CD4-positive, alpha-beta T cell treated with Interferon alpha-2 for 1 hour (primary cell): ENCODE measurements at regions not wholly inside any gene's neighbourhood (a gene's known extent, or its start where the extent isn't known, plus 50 kb on each side); places are given as distances from the start of the nearest gene placed in this dataset.
"Not testable (repeated sequence)": the region's sequence is repeated elsewhere in the genome, so short reads cannot be mapped to it uniquely, and the experiment has no call there.

ENCODE experiments used
- DNase-seq, 2 donors: peaks; one replicate each; pipeline ENCODE4 v3.0.0-alpha.2; 2020 to 2022

DNA sequence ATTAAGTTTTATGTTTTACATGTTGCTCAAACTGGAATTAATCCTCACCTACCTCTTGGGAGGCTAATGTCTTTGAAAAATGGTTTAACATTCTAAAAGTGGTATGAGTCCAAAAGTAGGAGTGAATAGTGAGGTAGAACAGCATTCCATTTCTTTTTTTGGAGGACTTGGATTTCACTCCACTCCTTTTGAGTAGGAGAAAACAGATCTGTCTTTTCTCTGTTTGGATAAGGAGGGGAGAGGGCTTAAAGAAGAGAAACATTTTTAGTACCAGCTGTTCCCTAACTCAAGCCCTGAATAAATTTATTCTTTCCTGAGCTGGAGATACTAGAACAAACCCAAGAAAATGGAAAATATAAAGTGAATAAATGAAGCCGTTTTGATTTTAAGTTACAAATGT is 687.9 kb downstream of the MECOM start:
- DNase-seq: no peak

- no peak for DNase-seq
Measured at GRCh38 chr3:168974617-168975403, 688.7 kb downstream of the MECOM start.

- DNase-seq: no peak
Measured at GRCh38 chr3:168973897-168974296, 689.6 kb downstream of the MECOM start.

DNA sequence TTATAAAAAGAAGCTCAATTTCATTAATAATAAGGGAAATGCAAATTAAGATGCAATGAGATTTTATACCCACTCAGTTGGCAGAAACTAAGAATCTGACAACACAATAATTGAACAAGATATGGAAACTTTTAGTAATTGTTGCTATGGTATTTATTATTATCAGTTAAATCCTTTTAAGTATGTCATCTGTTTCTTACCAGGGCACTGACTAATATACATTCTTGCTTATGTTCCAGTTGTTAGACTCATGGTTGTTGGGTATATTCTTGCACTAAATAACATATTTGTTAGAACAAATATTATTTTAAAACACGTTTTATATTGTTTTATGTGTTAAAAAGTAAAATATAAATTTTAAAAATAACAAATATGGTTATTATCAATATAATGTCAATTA is 690.3 kb downstream of the MECOM start:
- DNase-seq: no peak

DNA sequence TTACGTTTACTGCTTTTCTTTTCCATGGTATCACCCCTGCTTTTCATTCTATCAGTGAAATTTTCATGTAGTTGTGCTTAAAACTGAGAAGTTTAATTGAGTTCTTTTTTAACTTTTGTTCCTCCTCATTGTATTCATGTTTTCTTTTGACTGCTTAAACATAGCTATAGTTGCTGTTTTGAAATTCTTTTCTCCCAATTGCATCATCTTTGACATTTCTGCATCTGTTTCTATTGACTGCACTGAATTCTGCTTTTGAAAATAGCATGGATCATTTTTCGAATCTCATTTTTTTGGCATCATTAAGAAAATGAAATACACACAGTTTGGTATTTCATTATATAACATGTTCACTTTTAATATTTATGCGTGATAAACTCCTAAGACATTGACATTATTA is 694.9 kb downstream of the MECOM start:
- no peak for DNase-seq

DNA sequence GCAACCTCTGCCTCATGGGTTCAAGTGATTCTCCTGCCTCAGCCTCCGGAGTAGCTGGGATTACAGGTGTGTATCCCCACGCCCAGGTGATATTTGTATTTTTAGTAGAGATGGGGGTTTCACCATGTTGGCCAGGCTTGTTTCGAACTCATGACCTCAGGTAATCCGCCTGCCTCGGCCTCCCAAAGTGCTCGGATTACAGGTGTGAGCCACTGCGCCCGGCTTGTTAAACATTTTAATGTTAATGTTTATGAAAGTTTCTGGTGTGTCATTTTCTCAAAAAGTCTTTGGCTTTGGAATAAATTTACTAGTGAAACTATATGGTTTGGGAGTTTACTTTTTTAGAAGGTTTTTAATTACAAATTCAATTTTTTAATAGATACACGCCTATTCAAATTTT is 698.8 kb downstream of the MECOM start:
- DNase-seq: no peak

- no peak for DNase-seq
Measured at GRCh38 chr3:168961271-168961670, 702.2 kb downstream of the MECOM start.

DNA sequence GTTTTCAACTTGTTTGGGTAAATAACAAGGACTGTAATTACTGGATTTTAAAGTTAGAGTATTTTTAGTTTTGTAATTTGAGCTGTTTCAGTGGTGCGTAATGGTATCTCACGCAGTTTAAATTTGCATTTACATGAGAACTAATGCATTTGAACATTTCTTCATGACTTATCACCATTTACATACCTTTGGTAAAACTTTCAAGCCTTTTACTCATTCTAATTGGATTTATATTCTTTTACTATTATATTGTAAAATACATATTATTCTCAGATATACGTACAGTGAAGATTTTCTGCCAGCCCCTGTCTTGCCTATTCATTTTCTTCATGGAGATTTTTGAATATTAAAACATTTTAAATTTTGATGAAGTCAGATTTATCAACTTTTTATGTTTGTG is 703.8 kb downstream of the MECOM start:
- DNase-seq: no peak

- no peak for DNase-seq
Measured at GRCh38 chr3:168958466-168958865, 705.0 kb downstream of the MECOM start.

DNA sequence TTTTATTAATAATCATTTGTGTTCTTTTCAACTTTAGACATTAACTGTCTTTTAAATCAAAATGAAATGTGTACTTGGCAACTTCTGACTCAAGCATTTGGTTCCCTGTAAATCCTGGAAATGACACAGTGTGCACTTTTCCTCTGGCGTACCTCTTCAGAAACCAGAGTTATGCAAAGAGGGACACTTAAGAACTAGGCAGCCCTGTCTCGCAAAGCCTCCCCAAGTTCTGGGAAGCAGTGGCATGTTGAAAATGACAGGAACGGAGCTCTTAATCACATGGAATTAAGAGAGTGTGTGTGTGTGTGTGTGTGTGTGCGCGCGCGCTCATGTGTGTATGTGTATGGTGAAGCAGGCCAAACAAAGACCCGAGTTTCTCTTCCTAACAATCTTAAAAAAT is 707.4 kb downstream of the MECOM start:
- no peak for DNase-seq

DNA sequence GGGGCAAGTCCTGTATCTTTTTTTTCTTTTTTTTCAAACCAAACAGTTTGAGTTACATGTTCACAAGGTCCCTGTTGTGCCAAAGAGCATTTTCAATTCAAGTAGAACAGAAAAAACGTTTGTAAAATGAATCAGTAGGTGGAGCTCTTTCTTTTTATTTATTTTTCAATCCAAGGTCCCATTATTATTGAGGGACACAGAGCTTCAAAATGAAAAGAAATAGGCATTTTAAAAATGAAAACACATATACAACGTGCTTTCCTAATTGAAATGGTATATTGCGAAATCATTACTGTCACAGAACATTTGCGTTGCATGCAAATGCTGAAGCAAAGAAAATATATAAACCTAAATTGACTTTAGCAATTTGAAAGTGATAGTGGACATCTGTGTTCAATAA is 711.0 kb downstream of the MECOM start:
- no peak for DNase-seq

- DNase-seq: no peak
Measured at GRCh38 chr3:168951884-168952283, 711.6 kb downstream of the MECOM start.

- DNase-seq: no peak
Measured at GRCh38 chr3:168951368-168951767, 712.1 kb downstream of the MECOM start.

DNA sequence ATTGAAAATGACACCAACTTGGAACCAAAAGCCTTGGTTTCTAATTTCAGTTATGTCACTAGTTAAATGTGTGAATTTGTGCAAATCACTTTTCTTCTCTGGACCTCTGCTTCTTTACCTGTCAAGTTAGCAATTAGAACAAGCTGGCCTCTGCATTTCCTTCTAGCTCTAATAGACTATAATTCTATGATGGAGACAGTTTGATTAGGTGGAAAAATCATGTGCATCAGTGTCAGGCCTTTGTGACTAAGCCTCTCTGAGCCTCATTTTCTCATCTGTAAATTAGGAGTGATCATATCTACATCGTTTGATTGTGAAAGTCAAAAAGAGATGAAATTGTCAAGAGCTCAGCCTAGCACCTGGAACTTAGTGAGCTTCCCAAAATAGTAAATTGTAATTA is 712.9 kb downstream of the MECOM start:
- DNase-seq: no peak

DNA sequence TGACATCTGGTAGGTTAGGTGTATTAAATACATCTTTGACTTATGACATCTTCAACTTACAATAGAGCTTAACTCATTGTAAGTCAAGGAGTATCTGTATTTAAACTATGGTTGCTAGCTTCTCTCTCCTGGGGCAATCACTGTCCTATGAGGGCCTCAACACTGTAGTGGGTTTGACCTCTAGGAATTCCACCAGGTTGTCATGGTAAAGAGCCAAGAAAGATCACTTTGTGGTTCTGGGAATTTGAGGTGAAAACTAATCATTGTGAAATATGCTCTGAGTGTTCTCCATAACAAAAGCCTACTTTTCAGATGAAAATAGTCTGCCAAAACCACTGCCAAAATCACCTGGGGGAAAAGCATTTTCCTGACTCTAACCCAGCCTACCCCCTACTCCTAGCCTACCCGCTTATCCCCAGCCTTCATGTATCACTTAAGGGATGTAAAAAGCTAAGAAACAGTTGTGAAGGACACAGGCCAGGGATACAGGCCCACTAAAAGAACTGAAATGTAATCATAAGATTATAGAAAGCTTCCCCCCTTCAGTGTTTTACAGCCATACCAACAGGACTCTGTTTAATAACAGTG is 723.8 kb downstream of the MECOM start:
- no peak for DNase-seq

DNA sequence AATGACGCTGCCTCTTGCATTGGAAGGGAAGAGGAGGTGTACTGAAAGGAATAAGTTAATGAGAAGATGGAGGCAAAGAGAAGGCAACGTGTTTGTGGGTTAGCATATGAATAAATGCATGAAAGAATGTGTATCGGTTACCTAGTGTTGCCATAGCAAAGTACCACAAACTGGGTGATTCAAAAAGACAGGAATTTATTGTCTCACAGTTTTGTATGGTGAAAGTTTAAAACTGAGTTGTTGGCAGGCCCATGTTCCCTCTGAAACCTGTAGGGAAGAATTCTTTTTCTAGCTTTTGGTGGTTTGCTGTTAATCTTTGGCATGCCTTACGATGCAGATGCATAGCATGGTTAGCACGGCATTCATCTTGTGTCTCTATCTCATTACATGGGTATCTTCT is 729.9 kb downstream of the MECOM start:
- no peak for DNase-seq

GRCh38 chr3:168929997-168930396 is 733.5 kb downstream of the MECOM start:
- not testable (repeated sequence) for DNase-seq

- no peak for DNase-seq
Measured at GRCh38 chr3:168926426-168926825, 737.1 kb downstream of the MECOM start.

DNA sequence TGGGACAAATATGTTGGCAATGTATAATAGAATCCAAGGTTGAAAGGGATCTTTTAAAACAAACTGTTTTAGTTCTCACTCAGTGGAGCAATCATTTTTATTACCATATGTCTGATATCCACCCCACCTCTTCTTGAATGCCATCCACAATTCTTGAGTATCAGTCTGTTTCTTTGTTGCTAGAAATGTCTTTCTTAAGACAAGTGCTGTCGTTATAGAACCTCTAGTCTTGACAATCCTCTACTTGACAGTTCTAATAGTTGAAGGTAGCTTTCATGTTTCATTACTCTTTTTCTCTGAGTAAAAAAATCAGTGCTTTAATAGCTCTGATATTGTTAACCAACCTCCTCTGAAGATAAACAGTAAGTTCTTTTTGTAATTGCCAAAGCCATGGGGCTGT is 737.9 kb downstream of the MECOM start:
- no peak for DNase-seq

DNA sequence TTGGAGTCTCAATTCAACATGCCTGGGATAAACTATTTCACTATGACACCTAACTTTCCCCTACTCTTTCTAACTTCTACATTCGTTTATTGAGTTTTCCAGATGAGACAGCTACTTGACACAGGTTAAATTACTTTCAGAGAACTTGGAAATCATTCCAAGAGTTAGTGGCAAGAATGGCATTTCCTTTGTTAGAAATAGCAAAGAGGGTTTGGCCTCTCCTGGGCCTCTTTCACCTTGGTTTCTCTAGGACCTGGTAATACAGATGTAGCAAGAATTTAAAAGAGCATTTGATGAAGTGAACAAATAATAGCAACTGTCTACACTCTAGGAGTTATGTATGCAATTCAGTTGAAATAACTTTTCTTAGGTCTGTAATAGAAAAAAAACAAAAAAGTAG is 748.9 kb downstream of the MECOM start:
- DNase-seq: no peak

- DNase-seq: no peak
Measured at GRCh38 chr3:168909260-168909659, 754.3 kb downstream of the MECOM start.

DNA sequence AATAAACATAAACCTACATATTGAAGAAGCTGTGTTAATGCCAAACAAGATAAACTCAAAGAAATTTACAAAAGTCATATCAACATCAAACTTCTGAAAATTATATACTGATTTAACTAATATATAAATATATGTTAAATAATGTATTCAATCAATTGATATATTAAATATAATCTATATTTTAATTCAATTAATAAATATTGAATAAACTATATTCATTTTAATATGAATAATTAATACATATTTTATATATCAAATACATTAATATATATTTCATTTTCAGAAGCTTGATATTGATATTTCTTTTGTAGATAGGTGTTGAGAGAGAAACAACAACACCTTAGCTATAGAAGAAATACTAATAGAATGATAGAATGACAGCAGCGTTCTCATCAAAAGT is 768.1 kb downstream of the MECOM start:
- DNase-seq: no peak

- no peak for DNase-seq
Measured at GRCh38 chr3:168894214-168894613, 769.3 kb downstream of the MECOM start.

DNA sequence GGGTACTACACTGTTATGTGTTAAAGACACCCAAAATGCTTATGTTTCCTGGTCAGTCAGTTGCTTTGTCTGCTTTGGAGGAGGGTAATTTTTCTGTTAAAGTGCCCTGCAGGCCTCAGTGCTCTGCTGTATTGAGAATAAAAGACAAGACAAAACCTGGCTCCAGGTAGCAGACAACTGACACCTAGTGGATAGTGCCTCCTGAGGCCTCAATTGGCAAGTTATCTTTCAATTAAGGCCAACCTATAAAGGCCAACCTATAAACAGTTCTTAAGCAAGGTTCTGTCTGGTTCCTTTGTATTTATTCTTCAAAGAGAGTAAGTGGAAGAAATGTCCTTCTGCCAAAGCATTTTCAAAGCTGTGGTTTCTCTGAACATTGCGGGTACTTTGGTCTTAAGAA is 773.8 kb downstream of the MECOM start:
- no peak for DNase-seq

GRCh38 chr3:168888781-168889180 is 774.7 kb downstream of the MECOM start:
- no peak for DNase-seq
